Fibroblast of the aortic adventitia (primary cell): ENCODE measurements at regions not wholly inside any gene's neighbourhood (a gene's known extent, or its start where the extent isn't known, plus 50 kb on each side); places are given as distances from the start of the nearest gene placed in this dataset.
A peak's percentile ranks its signal among the peaks of the same experiment; 100 is the strongest.

Experiments
- DNase-seq: peaks from one replicate; pipeline ENCODE4 v3.0.0-alpha.2; 2010; ENCODE audit warnings: low read depth
- H3K4me3 ChIP-seq: 2 replicates; pipeline ENCODE4 v1.5.1; 2011; ENCODE audit warnings: low read depth, mild to moderate bottlenecking, control low read depth, low read length, moderate library complexity
- CTCF ChIP-seq: IDR thresholded peaks from 2 replicates; pipeline ENCODE4 v1.5.1; 2011; ENCODE audit warnings: mild to moderate bottlenecking, low read length, control low read depth, inconsistent platforms; ENCODE audit not compliant: insufficient read depth

- no peak overlapping the region for H3K4me3 ChIP-seq
- no peak for DNase-seq
- no peak for TF ChIP-seq CTCF
These were observed 188.4 kb downstream of the PCSK1 start for GRCh38 chr5:96244696-96245095.

- TF ChIP-seq CTCF: no peak
- DNase-seq: no peak
- H3K4me3 ChIP-seq: no peak overlapping the region
These were observed 189.2 kb downstream of the PCSK1 start for GRCh38 chr5:96243862-96244261.

GRCh38 chr5:96243203-96243602, 189.8 kb downstream of the PCSK1 start:
- H3K4me3 ChIP-seq: no peak overlapping the region
- no peak for DNase-seq

GRCh38 chr5:96242571-96242970, 190.5 kb downstream of the PCSK1 start:
- DNase-seq: no peak
- H3K4me3 ChIP-seq: no peak overlapping the region
- no peak for TF ChIP-seq CTCF

More at GRCh38 chr5:96243203-96243602, 189.8 kb downstream of the PCSK1 start:
- TF ChIP-seq CTCF: no peak

GRCh38 chr5:96236831-96237230, 196.2 kb downstream of the PCSK1 start:
- TF ChIP-seq CTCF: no peak
- no peak overlapping the region for H3K4me3 ChIP-seq
- DNase-seq: no peak

- DNase-seq: peak; percentile 49
These were observed 197.0 kb downstream of the PCSK1 start for GRCh38 chr5:96236051-96236450.

More at GRCh38 chr5:96236051-96236450, 197.0 kb downstream of the PCSK1 start:
- H3K4me3 ChIP-seq: no peak overlapping the region
- no peak for TF ChIP-seq CTCF
